GM20000 (cell line): ENCODE measurements at regions not wholly inside any gene's neighbourhood (a gene's known extent, or its start where the extent isn't known, plus 50 kb on each side); places are given as distances from the start of the nearest gene placed in this dataset.

ENCODE experiments used
- DNase-seq: peaks from one replicate; pipeline ENCODE4 v3.0.0; 2012; ENCODE audit warnings: low spot score
- CTCF ChIP-seq: IDR thresholded peaks from 2 replicates; pipeline ENCODE4 v1.5.1; 2012; ENCODE audit warnings: mild to moderate bottlenecking, control low read depth; ENCODE audit errors: extremely low read depth, missing control alignments

- DNase-seq = no peak
- no peak for TF ChIP-seq CTCF
Observed at GRCh38 chr14:98858561-98858960, 413.4 kb downstream of the BCL11B start.

- no peak for TF ChIP-seq CTCF
- DNase-seq = no peak
Observed at GRCh38 chr14:98859301-98859700, 412.7 kb downstream of the BCL11B start.

GRCh38 chr14:98864211-98864610 lies 407.8 kb downstream of the BCL11B start:
- no peak for TF ChIP-seq CTCF
- no peak for DNase-seq

GRCh38 chr14:98867146-98867545 lies 404.9 kb downstream of the BCL11B start:
- no peak for DNase-seq
- TF ChIP-seq CTCF = no peak

GRCh38 chr14:98867726-98868125 lies 404.3 kb downstream of the BCL11B start:
- no peak for TF ChIP-seq CTCF

GRCh38 chr14:98868866-98869265 lies 403.1 kb downstream of the BCL11B start:
- TF ChIP-seq CTCF = no peak
- DNase-seq = no peak

More at GRCh38 chr14:98867726-98868125, 404.3 kb downstream of the BCL11B start:
- DNase-seq = no peak

GRCh38 chr14:98871796-98872195 lies 400.2 kb downstream of the BCL11B start:
- DNase-seq = no peak
- TF ChIP-seq CTCF = no peak
